ENCODE measurements at regions not wholly inside any gene's neighbourhood (a gene's known extent, or its start where the extent isn't known, plus 50 kb on each side); places are given as distances from the start of the nearest gene placed in this dataset.
"Not testable (repeated sequence)": the region's sequence is repeated elsewhere in the genome, so short reads cannot be mapped to it uniquely, and the experiment has no call there.

GRCh38 chr2:66253066-66253465 is 181.9 kb upstream of the MEIS1 start:
- DNase-seq (ENCODE audit: low read depth): no peak
- no peak overlapping the region for H3K4me3 ChIP-seq (ENCODE audit: low read depth, low read length)
- TF ChIP-seq, protein P1, sequence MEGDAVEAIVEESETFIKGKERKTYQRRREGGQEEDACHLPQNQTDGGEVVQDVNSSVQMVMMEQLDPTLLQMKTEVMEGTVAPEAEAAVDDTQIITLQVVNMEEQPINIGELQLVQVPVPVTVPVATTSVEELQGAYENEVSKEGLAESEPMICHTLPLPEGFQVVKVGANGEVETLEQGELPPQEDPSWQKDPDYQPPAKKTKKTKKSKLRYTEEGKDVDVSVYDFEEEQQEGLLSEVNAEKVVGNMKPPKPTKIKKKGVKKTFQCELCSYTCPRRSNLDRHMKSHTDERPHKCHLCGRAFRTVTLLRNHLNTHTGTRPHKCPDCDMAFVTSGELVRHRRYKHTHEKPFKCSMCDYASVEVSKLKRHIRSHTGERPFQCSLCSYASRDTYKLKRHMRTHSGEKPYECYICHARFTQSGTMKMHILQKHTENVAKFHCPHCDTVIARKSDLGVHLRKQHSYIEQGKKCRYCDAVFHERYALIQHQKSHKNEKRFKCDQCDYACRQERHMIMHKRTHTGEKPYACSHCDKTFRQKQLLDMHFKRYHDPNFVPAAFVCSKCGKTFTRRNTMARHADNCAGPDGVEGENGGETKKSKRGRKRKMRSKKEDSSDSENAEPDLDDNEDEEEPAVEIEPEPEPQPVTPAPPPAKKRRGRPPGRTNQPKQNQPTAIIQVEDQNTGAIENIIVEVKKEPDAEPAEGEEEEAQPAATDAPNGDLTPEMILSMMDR (conservative IDR thresholded peaks at IDR 0.05; ENCODE audit: low read depth, low read length): no peak

GRCh38 chr2:66252109-66252508 is 182.8 kb upstream of the MEIS1 start:
- TF ChIP-seq, protein P1 (conservative IDR thresholded peaks at IDR 0.05; ENCODE audit: low read depth, low read length): no peak
- DNase-seq (ENCODE audit: low read depth): no peak
- no peak overlapping the region for H3K4me3 ChIP-seq (ENCODE audit: low read depth, low read length)

- TF ChIP-seq, protein P1 (conservative IDR thresholded peaks at IDR 0.05; ENCODE audit: low read depth, low read length): no peak
- no peak for DNase-seq (ENCODE audit: low read depth)
Measured at GRCh38 chr2:66251573-66251972, 183.4 kb upstream of the MEIS1 start.

GRCh38 chr2:66249089-66249488 is 185.8 kb upstream of the MEIS1 start:
- not testable (repeated sequence) for H3K4me3 ChIP-seq (ENCODE audit: low read depth, low read length); DNase-seq (ENCODE audit: low read depth)

More at GRCh38 chr2:66251573-66251972, 183.4 kb upstream of the MEIS1 start:
- H3K4me3 ChIP-seq (ENCODE audit: low read depth, low read length): no peak overlapping the region

GRCh38 chr2:66243809-66244208 is 191.1 kb upstream of the MEIS1 start:
- not testable (repeated sequence) for H3K4me3 ChIP-seq (ENCODE audit: low read depth, low read length); DNase-seq (ENCODE audit: low read depth)

DNA sequence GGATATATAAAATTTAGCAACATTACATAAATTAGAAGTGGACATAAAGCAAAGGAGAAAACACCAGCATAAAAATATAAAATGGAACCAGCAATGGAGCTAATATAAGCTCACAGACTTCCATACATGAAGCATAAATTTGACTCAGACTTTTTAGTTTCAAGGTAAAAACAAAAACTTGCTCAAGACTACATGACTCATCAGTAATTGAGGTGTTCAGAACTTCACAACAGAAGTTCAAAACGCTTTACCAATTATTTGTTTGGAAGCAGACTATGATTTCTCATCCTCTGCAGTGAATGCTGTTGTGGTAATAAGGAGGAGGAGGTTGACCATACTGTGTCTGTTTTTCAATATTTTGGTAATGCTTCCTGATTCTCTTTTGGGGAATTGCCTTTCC is 192.0 kb upstream of the MEIS1 start:
- not testable (repeated sequence) for H3K4me3 ChIP-seq (ENCODE audit: low read depth, low read length)

GRCh38 chr2:66242099-66242789 is 192.7 kb upstream of the MEIS1 start:
- DNase-seq (ENCODE audit: low read depth): no peak
- TF ChIP-seq, protein P1 (conservative IDR thresholded peaks at IDR 0.05; ENCODE audit: low read depth, low read length): no peak
- H3K4me3 ChIP-seq (ENCODE audit: low read depth, low read length): no peak overlapping the region

More for the DNA sequence above, 192.0 kb upstream of the MEIS1 start:
- DNase-seq (ENCODE audit: low read depth): not testable (repeated sequence)

DNA sequence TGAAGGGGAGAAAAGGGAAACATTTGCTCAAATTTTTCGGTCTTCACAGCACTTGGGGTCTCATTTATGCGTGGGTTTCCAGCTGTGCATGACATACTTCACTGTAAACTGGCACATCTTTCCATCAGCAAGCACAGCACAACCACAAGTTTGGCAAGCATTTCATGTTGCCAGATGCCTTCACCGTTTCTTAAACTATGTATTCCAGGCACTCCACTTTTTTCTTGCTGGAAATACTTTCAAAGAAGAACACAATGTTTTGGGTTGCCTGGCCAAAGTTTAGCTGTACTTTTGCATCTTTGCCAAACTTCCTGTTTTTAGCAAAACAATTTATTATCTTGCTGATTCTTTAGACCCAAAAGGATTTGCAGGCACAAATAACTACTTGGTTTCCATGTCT is 194.6 kb upstream of the MEIS1 start:
- TF ChIP-seq, protein P1 (conservative IDR thresholded peaks at IDR 0.05; ENCODE audit: low read depth, low read length): no peak
- DNase-seq (ENCODE audit: low read depth): no peak

More for the DNA sequence above, 194.6 kb upstream of the MEIS1 start:
- no peak overlapping the region for H3K4me3 ChIP-seq (ENCODE audit: low read depth, low read length)

Measured in choroid plexus epithelial cell (primary cell).